HCT116 (cell line): ENCODE measurements at regions not wholly inside any gene's neighbourhood (a gene's known extent, or its start where the extent isn't known, plus 50 kb on each side); places are given as distances from the start of the nearest gene placed in this dataset.

Experiments used
- ATAC-seq: fragments of 200-7000 bp; cut with Tn5 transposase; 2 replicates; pipeline ENCODE4 v1.9.1; 2020; ENCODE audit warnings: mild to moderate bottlenecking, moderate library complexity
- BruUV-seq: library from RNA; stranded (reverse); fragments of 400-500 nt; replicated peaks from 2 replicates; lab custom pipeline; 2021; lab: Mats Ljungman, UMichigan
- CTCF ChIA-PET: fragments of 300-600 bp; sonication (Branson Sonifier 250); formaldehyde crosslinking; loops from one replicate; lab custom pipeline; 2021; ENCODE audit warnings: antibody characterized with exemption; lab: Charles Lee
- POLR2A ChIA-PET: fragments of 300-600, 350-600 bp; sonication (Branson Sonifier 250); formaldehyde crosslinking; loops from one replicate; lab custom pipeline; 2021; ENCODE audit warnings: antibody characterized with exemption; lab: Charles Lee
- RAD21 ChIA-PET, 2 experiments: fragments of 300-600 bp; sonication (Branson Sonifier 250); formaldehyde crosslinking; loops; one replicate each; lab custom pipeline; 2023; ENCODE audit warnings: low total read pairs in 2 of 2; ENCODE audit not compliant: uncharacterized antibody in 2 of 2, unreplicated experiment in 2 of 2, low non-redundant PET in 1 of 2; lab: Charles Lee
- DNase-seq: peaks from one replicate; pipeline ENCODE4 v3.0.0-alpha.2; 2010; ENCODE audit warnings: low read depth, low spot score
- H2AFZ ChIP-seq: fragments of 200-600 bp; shearing (Covaris generic), sonication (generic); 2 replicates; pipeline ENCODE4 v1.6.1; 2017; ENCODE audit warnings: low read depth, mixed run types, mixed read lengths, antibody characterized with exemption, low read length; ENCODE audit not compliant: poor library complexity, severe bottlenecking
- H3K27ac ChIP-seq: 2 replicates; pipeline ENCODE4 v1.5.1; 2012; ENCODE audit warnings: low read depth, low read length
- H3K27me3 ChIP-seq: fragments of 200-600 bp; sonication (generic); 2 replicates; pipeline ENCODE4 v1.6.1; 2016; ENCODE audit warnings: mixed run types, low read length, mixed read lengths; ENCODE audit not compliant: insufficient read depth
- H3K36me3 ChIP-seq, 2 experiments: fragments of 200-500 bp in 1 of 2; fragments of 200-600 bp in 1 of 2; sonication (Bioruptor generic) in 1 of 2; sonication (generic) in 1 of 2; 2 replicates each; pipeline versions ENCODE4 v1.5.1 to v1.6.1; 2014 to 2016; ENCODE audit warnings: low read length in 2 of 2, inconsistent platforms in 1 of 2, mixed read lengths in 1 of 2, mixed run types in 1 of 2; ENCODE audit not compliant: insufficient read depth in 2 of 2, control insufficient read depth in 1 of 2
- H3K4me1 ChIP-seq, 2 experiments: fragments of 200-600 bp in 1 of 2; sonication (generic) in 1 of 2; 2 replicates each; pipeline versions ENCODE4 v1.5.1 to v1.6.1; 2012 to 2017; ENCODE audit warnings: low read length in 2 of 2, inconsistent platforms in 1 of 2, mild to moderate bottlenecking in 1 of 2, mixed read lengths in 1 of 2, mixed run types in 1 of 2, moderate library complexity in 1 of 2; ENCODE audit not compliant: insufficient read depth in 2 of 2, control insufficient read depth in 1 of 2
- H3K4me2 ChIP-seq: fragments of 200-600 bp; sonication (generic); 2 replicates; pipeline ENCODE4 v1.6.1; 2017; ENCODE audit warnings: mixed run types, low read length, mixed read lengths
- H3K4me3 ChIP-seq, 2 experiments: fragments of 200-600 bp in 1 of 2; sonication (generic) in 1 of 2; replicated peaks in 1 of 2; 2 replicates each; pipeline ENCODE4 v1.5.1; 2011 to 2016; ENCODE audit warnings: low read length in 2 of 2, control low read depth in 1 of 2, low read depth in 1 of 2, mild to moderate bottlenecking in 1 of 2, mixed read lengths in 1 of 2, mixed run types in 1 of 2
- H3K79me2 ChIP-seq: fragments of 200-600 bp; sonication (generic); 2 replicates; pipeline ENCODE4 v1.6.1; 2017; ENCODE audit warnings: mild to moderate bottlenecking, mixed run types, low read length, moderate library complexity, mixed read lengths; ENCODE audit not compliant: insufficient read depth
- H3K9ac ChIP-seq: fragments of 200-600 bp; sonication (generic); 2 replicates; pipeline ENCODE4 v1.6.1; 2016; ENCODE audit warnings: low read length, mixed read lengths
- H3K9me2 ChIP-seq: fragments of 200-600 bp; sonication (generic), shearing (Covaris generic); 2 replicates; pipeline ENCODE4 v1.6.1; 2017; ENCODE audit warnings: mixed run types, mild to moderate bottlenecking, moderate library complexity; ENCODE audit not compliant: insufficient read depth
- H3K9me3 ChIP-seq, 2 experiments: fragments of 200-500 bp in 1 of 2; fragments of 200-600 bp in 1 of 2; sonication (Bioruptor generic) in 1 of 2; sonication (generic) in 1 of 2; 2 replicates each; pipeline ENCODE4 v1.6.1; 2014 to 2017; ENCODE audit warnings: low read length in 2 of 2, mixed read lengths in 2 of 2, inconsistent platforms in 1 of 2, low read depth in 1 of 2, mild to moderate bottlenecking in 1 of 2, mixed run types in 1 of 2, moderate library complexity in 1 of 2; ENCODE audit not compliant: control insufficient read depth in 1 of 2, insufficient read depth in 1 of 2
- H4K20me1 ChIP-seq: fragments of 200-600 bp; sonication (generic), shearing (Covaris generic); 2 replicates; pipeline ENCODE4 v1.6.1; 2017; ENCODE audit warnings: mixed run types, mild to moderate bottlenecking, moderate library complexity; ENCODE audit not compliant: insufficient read depth
- CEBPB ChIP-seq: IDR thresholded peaks from 2 replicates; pipeline ENCODE4 v1.6.1; 2012; ENCODE audit warnings: low read depth
- ELF1 ChIP-seq: IDR thresholded peaks from 2 replicates; pipeline ENCODE4 v1.6.1; 2012; ENCODE audit warnings: low read depth, borderline replicate concordance
- EZH2 ChIP-seq: fragments of 200-600 bp; sonication (generic); IDR thresholded peaks from 2 replicates; pipeline ENCODE4 v1.6.1; 2017; ENCODE audit warnings: antibody characterized with exemption, mixed run types
- JUND ChIP-seq: IDR thresholded peaks from 2 replicates; pipeline ENCODE4 v1.6.1; 2012
- RAD21 ChIP-seq: IDR thresholded peaks from 2 replicates; pipeline ENCODE4 v1.6.1; 2012; ENCODE audit warnings: low read depth, mild to moderate bottlenecking
- SP1 ChIP-seq: IDR thresholded peaks from 2 replicates; pipeline ENCODE4 v1.6.1; 2012; ENCODE audit warnings: low read depth
- SRF ChIP-seq: IDR thresholded peaks from 2 replicates; pipeline ENCODE4 v1.6.1; 2012; ENCODE audit warnings: low read depth
- YY1 ChIP-seq: IDR thresholded peaks from 2 replicates; pipeline ENCODE4 v1.6.1; 2011; ENCODE audit warnings: low read length, low read depth, moderate library complexity, mild to moderate bottlenecking; ENCODE audit not compliant: insufficient replicate concordance; ENCODE audit errors: extremely low read depth
- ZFX ChIP-seq: fragments of 450-650 bp; IDR thresholded peaks from 2 replicates; pipeline ENCODE4 v1.6.1; 2017
- intact Hi-C: fragments of 100-400 bp; cut with micrococcal nuclease; formaldehyde crosslinking; loops from 2 replicates; pipeline ENCODE4 v1.10.0; 2022
- TF ChIP-seq, protein P1 (sequence below): IDR thresholded peaks from 2 replicates; pipeline ENCODE4 v1.6.1; 2012
- TF ChIP-seq, protein P2 (sequence below): IDR thresholded peaks from 2 replicates; pipeline ENCODE4 v1.6.1; 2011; ENCODE audit warnings: mild to moderate bottlenecking, low read length, moderate library complexity; ENCODE audit not compliant: insufficient replicate concordance; ENCODE audit errors: extremely low read depth

DNA sequence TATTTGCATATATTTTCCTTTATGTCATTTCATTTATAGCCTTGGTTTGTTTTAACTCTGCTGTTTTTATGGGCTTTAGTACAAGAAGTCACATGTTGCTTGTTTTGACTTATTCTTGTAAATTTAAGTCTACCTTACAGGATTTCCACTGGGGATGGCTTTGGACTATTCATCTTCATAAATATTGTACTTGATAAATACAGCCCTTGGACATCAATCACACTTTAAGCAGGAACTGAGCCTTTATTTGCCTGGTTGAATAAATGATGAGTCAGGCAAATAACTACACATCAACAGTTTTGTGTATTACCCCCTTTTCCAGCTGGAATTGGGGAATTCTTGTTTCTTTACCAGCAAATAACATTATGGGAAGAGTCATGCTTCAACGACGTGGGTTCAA is 286.0 kb downstream of the CNTN3 start:
- CTCF ChIA-PET: no interaction called here
- Histone ChIP-seq H3K9me2 (no peaks in the 10 kb centered on the region), H3K9ac (no peak overlapping the region), H4K20me1 (no peaks in the 10 kb centered on the region), H2AFZ (no peak overlapping the region)
- no peak for ATAC-seq
- TF ChIP-seq CEBPB (no peak), RAD21 (no peak), EZH2 (no peak), ZFX (no peak), YY1 (no peak), SRF (no peak), SP1 (no peak), ELF1 (no peak), JUND (no peak)
- TF ChIP-seq, protein P1, sequence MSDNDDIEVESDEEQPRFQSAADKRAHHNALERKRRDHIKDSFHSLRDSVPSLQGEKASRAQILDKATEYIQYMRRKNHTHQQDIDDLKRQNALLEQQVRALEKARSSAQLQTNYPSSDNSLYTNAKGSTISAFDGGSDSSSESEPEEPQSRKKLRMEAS: no peak
- TF ChIP-seq, protein P2, sequence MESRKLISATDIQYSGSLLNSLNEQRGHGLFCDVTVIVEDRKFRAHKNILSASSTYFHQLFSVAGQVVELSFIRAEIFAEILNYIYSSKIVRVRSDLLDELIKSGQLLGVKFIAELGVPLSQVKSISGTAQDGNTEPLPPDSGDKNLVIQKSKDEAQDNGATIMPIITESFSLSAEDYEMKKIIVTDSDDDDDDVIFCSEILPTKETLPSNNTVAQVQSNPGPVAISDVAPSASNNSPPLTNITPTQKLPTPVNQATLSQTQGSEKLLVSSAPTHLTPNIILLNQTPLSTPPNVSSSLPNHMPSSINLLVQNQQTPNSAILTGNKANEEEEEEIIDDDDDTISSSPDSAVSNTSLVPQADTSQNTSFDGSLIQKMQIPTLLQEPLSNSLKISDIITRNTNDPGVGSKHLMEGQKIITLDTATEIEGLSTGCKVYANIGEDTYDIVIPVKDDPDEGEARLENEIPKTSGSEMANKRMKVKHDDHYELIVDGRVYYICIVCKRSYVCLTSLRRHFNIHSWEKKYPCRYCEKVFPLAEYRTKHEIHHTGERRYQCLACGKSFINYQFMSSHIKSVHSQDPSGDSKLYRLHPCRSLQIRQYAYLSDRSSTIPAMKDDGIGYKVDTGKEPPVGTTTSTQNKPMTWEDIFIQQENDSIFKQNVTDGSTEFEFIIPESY: no peak
- TF ChIP-seq, all 23 proteins: peak for 0
- no peak overlapping the region for H3K4me2 ChIP-seq
- no peaks in the 10 kb centered on the region for H3K79me2 ChIP-seq
- ChIA-PET POLR2A (no interaction called here), RAD21 (no interaction called here)
- H3K4me3 ChIP-seq: no peak overlapping the region
- no peaks in the 10 kb centered on the region for H3K36me3 ChIP-seq
- H3K4me1 ChIP-seq: no peaks in the 10 kb centered on the region
- DNase-seq: no peak
- no peak overlapping the region for H3K27ac ChIP-seq
- intact Hi-C loops: no loop called here
- H3K9me3 ChIP-seq: peaks cover 8 to 25% of the 10 kb centered on the region in 2 experiments; a peak in 2 of 4 replicates
- BruUV-seq: no TSS peak
- H3K27me3 ChIP-seq: no peaks in the 10 kb centered on the region
